NCI-H128 (cell line): ENCODE measurements at regions not wholly inside any gene's neighbourhood (a gene's known extent, or its start where the extent isn't known, plus 50 kb on each side); places are given as distances from the start of the nearest gene placed in this dataset.

Experiments
- DNase-seq: peaks from one replicate; lab custom pipeline; 2025; ENCODE audit not compliant: unreplicated experiment; lab: John Stamatoyannopoulos, UW

GRCh38 chr3:23644099-23644498 lies 161.7 kb upstream of the UBE2E1 start:
- DNase-seq = no peak

GRCh38 chr3:23644676-23645075 lies 161.1 kb upstream of the UBE2E1 start:
- DNase-seq = no peak

- DNase-seq = no peak
Measured at GRCh38 chr3:23645533-23646183, 160.1 kb upstream of the UBE2E1 start.

- no peak for DNase-seq
Measured at GRCh38 chr3:23646184-23646920, 159.4 kb upstream of the UBE2E1 start.

- no peak for DNase-seq
Measured at GRCh38 chr3:23647706-23648258, 158.0 kb upstream of the UBE2E1 start.

GRCh38 chr3:23648326-23648995 lies 157.3 kb upstream of the UBE2E1 start:
- no peak for DNase-seq

- DNase-seq = no peak
Measured at GRCh38 chr3:23648996-23649395, 156.8 kb upstream of the UBE2E1 start.

- DNase-seq = no peak
Measured at GRCh38 chr3:23649448-23649847, 156.3 kb upstream of the UBE2E1 start.

- no peak for DNase-seq
Measured at GRCh38 chr3:23650371-23651140, 155.2 kb upstream of the UBE2E1 start.

GRCh38 chr3:23653647-23654525 lies 151.9 kb upstream of the UBE2E1 start:
- DNase-seq = no peak

- no peak for DNase-seq
Measured at GRCh38 chr3:23654571-23654970, 151.2 kb upstream of the UBE2E1 start.

GRCh38 chr3:23655749-23656148 lies 150.0 kb upstream of the UBE2E1 start:
- no peak for DNase-seq

- DNase-seq = no peak
Measured at GRCh38 chr3:23656199-23656598, 149.6 kb upstream of the UBE2E1 start.

- no peak for DNase-seq
Measured at GRCh38 chr3:23656821-23657220, 148.9 kb upstream of the UBE2E1 start.

- DNase-seq = no peak
Measured at GRCh38 chr3:23657647-23658046, 148.1 kb upstream of the UBE2E1 start.

- no peak for DNase-seq
Measured at GRCh38 chr3:23659274-23659673, 146.5 kb upstream of the UBE2E1 start.

GRCh38 chr3:23659840-23660430 lies 145.8 kb upstream of the UBE2E1 start:
- DNase-seq = no peak

GRCh38 chr3:23662079-23662617 lies 143.6 kb upstream of the UBE2E1 start:
- no peak for DNase-seq

- DNase-seq = no peak
Measured at GRCh38 chr3:23663246-23663645, 142.5 kb upstream of the UBE2E1 start.
